ENCODE measurements at regions not wholly inside any gene's neighbourhood (a gene's known extent, or its start where the extent isn't known, plus 50 kb on each side); places are given as distances from the start of the nearest gene placed in this dataset.

DNA sequence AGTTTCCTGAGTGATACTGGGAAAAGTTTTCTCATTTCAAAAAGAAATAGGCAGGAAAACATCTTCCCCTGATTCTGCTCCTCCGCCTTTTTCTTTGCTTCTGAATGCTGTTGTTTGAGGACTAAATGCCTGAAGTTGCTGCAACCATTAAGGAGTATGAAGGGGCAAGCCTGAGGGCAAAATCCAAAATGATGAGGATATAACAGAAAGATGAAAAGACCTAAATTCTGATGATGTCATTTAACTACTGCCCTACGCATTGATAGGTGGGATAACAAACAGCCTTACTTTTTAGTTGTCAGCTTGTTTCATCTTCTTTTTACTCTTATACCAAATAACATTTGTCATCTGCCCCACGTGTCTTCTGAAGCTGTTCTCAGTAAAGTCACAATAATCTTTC is 474.6 kb upstream of the MMS22L start:
- TF ChIP-seq CTCF (IDR thresholded peaks at IDR 0.05), result no peak
- no peak for TF ChIP-seq POLR2A (IDR thresholded peaks at IDR 0.05)
- no peak for TF ChIP-seq EP300 (IDR thresholded peaks at IDR 0.05)

All from gastroesophageal sphincter (tissue), 3 donors.